Natural killer cell (primary cell): ENCODE measurements at regions not wholly inside any gene's neighbourhood (a gene's known extent, or its start where the extent isn't known, plus 50 kb on each side); places are given as distances from the start of the nearest gene placed in this dataset.

Experiments
- ATAC-seq, 3 donors: fragments of 150-1000 bp in 2 of 3; fragments of 200-7000 bp in 1 of 3; cut with Tn5 transposase; 1 replicate in 1 of 3; 2 replicates in 2 of 3; pipeline ENCODE4 v1.10.0; 2021; ENCODE audit warnings: mild to moderate bottlenecking in 2 of 3, moderate library complexity in 2 of 3
- DNase-seq, 2 donors: peaks; one replicate each; pipeline versions ENCODE4 v3.0.0 to v3.0.0-alpha.2; 2013 to 2021; ENCODE audit warnings: mixed read lengths in 1 of 2
- H3K27ac ChIP-seq: one replicate; pipeline ENCODE4 v1.5.1; 2013; ENCODE audit warnings: mild to moderate bottlenecking, low read length
- H3K27me3 ChIP-seq: one replicate; pipeline ENCODE4 v1.6.1; 2013; ENCODE audit warnings: low read length; ENCODE audit not compliant: control insufficient read depth, insufficient read depth
- H3K36me3 ChIP-seq: one replicate; pipeline ENCODE4 v1.6.1; 2013; ENCODE audit warnings: low read length; ENCODE audit not compliant: control insufficient read depth, insufficient read depth
- H3K4me1 ChIP-seq: one replicate; pipeline ENCODE4 v1.6.1; 2013; ENCODE audit warnings: low read length; ENCODE audit not compliant: control insufficient read depth, insufficient read depth
- H3K4me3 ChIP-seq: one replicate; pipeline ENCODE4 v1.5.1; 2013; ENCODE audit warnings: low read length
- H3K9me3 ChIP-seq: one replicate; pipeline ENCODE4 v1.6.1; 2013; ENCODE audit warnings: low read length; ENCODE audit not compliant: control insufficient read depth, insufficient read depth
- H3K27ac Mint-ChIP-seq, 2 donors: one replicate each; pipeline ENCODE4 v1.8.0; 2022; ENCODE audit warnings: mild to moderate bottlenecking in 2 of 2, mixed read lengths in 2 of 2, moderate library complexity in 1 of 2
- H3K27me3 Mint-ChIP-seq, 2 donors: one replicate each; pipeline ENCODE4 v1.8.0; 2022; ENCODE audit warnings: low read depth in 2 of 2, mixed read lengths in 2 of 2
- H3K36me3 Mint-ChIP-seq: one replicate; pipeline ENCODE4 v1.8.0; 2022; ENCODE audit warnings: mixed read lengths
- H3K4me1 Mint-ChIP-seq, 2 donors: one replicate each; pipeline ENCODE4 v1.8.0; 2022; ENCODE audit warnings: mixed read lengths in 2 of 2
- H3K4me3 Mint-ChIP-seq: one replicate; pipeline ENCODE4 v1.8.0; 2022; ENCODE audit warnings: mild to moderate bottlenecking, moderate library complexity, mixed read lengths
- H3K9me3 Mint-ChIP-seq, 2 donors: one replicate each; pipeline ENCODE4 v1.8.0; 2022; ENCODE audit warnings: mixed read lengths in 2 of 2
- CTCF ChIP-seq: fragments of 200-600 bp; IDR thresholded peaks from one replicate; pipeline ENCODE4 v1.8.0; 2022; ENCODE audit warnings: antibody characterized with exemption
- WGBS: methylation state at CpG from one replicate; pipeline ENCODE4 v1.1.7; 2013; ENCODE audit warnings: missing lambda C conversion rate; ENCODE audit not compliant: insufficient coverage; 5-methylcytosine and 5-hydroxymethylcytosine counted together
- intact Hi-C: fragments of 100-400 bp; cut with micrococcal nuclease; formaldehyde crosslinking; loops from one replicate; pipeline ENCODE4 v1.14.2; 2022

GRCh38 chr15:95449230-95449628, 881.3 kb upstream of the NR2F2 start:
- no peak for TF ChIP-seq CTCF
- no peak for DNase-seq
- Histone ChIP-seq H3K9me3 (no peaks in the 10 kb centered on the region), H3K4me3 (no peak overlapping the region), H3K27ac (no peak overlapping the region), H3K36me3 (no peaks in the 10 kb centered on the region), H3K27me3 (no peaks in the 10 kb centered on the region), H3K4me1 (peaks cover 22% of the 10 kb centered on the region)
- Mint-ChIP-seq H3K27me3 (peaks cover 16 to 20% of the 10 kb centered on the region in 2 donors), H3K4me3 (no peak overlapping the region), H3K36me3 (peaks cover 9% of the 10 kb centered on the region), H3K27ac (no peak overlapping the region), H3K9me3 (no peaks in the 10 kb centered on the region), H3K4me1 (peaks cover 34 to 45% of the 10 kb centered on the region in 2 donors)
- intact Hi-C loops: no loop called here
- ATAC-seq: no peak
- 78% methylated on average over 2 of the region's 2 CpGs for WGBS

- no peak for ATAC-seq
- intact Hi-C loops: no loop called here
- Mint-ChIP-seq H3K27me3 (peaks cover 16 to 20% of the 10 kb centered on the region in 2 donors), H3K4me1 (peaks cover 35 to 45% of the 10 kb centered on the region in 2 donors), H3K27ac (no peak overlapping the region), H3K4me3 (no peak overlapping the region), H3K9me3 (no peaks in the 10 kb centered on the region), H3K36me3 (peaks cover 9% of the 10 kb centered on the region)
- TF ChIP-seq CTCF: no peak
- Histone ChIP-seq H3K4me1 (peaks cover 22% of the 10 kb centered on the region), H3K27ac (no peak overlapping the region), H3K27me3 (no peaks in the 10 kb centered on the region), H3K9me3 (no peaks in the 10 kb centered on the region), H3K36me3 (no peaks in the 10 kb centered on the region), H3K4me3 (no peak overlapping the region)
- no peak for DNase-seq
- WGBS: no CpG with 5 or more reads among the region's 1 CpG
Measured at GRCh38 chr15:95450413-95450812, 880.1 kb upstream of the NR2F2 start.

- ATAC-seq (no peak), DNase-seq (no peak)
- no peak for TF ChIP-seq CTCF
- 92% methylated on average over 1 of the region's 1 CpG for WGBS
- intact Hi-C loops: no loop called here
- Histone ChIP-seq H3K27ac (no peak overlapping the region), H3K36me3 (no peaks in the 10 kb centered on the region), H3K4me1 (peaks cover 20% of the 10 kb centered on the region), H3K27me3 (no peaks in the 10 kb centered on the region), H3K4me3 (no peak overlapping the region), H3K9me3 (no peaks in the 10 kb centered on the region)
- Mint-ChIP-seq H3K4me3 (no peak overlapping the region), H3K27ac (no peak overlapping the region), H3K36me3 (peaks cover 9% of the 10 kb centered on the region), H3K27me3 (peaks cover 16 to 20% of the 10 kb centered on the region in 2 donors), H3K4me1 (peaks cover 39 to 48% of the 10 kb centered on the region in 2 donors), H3K9me3 (peaks cover 0 to 2% of the 10 kb centered on the region in 2 donors)
Measured at GRCh38 chr15:95451938-95452337, 878.6 kb upstream of the NR2F2 start.
